ENCODE measurements at regions not wholly inside any gene's neighbourhood (a gene's known extent, or its start where the extent isn't known, plus 50 kb on each side); places are given as distances from the start of the nearest gene placed in this dataset.
A peak's percentile ranks its signal among the peaks of the same experiment; 100 is the strongest.

DNA sequence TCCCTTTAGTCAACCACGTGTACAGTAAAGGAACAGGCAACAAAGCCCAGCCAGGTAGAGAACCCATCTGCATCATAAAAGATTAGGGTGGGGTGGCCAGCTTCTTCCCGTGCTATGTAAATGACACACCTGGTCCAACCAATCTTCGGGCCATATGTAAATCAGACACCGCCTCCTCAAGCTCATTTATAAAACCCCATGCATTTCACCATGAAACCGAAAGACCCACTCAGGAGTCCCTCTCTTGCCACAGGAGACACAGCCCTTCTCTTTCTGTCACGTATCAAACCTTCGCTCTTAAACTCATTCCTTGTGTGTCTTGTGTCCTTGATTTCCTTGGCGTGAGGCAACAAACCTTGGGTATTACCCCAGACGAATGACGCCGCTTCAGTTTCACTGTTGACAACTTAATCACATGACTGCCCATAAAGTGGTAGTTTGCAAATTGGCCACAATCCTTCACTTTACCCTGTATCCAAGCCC is 59.8 kb upstream of the TBPL2 start:
- DNase-seq (ENCODE audit: low read depth, low spot score), result no peak

DNA sequence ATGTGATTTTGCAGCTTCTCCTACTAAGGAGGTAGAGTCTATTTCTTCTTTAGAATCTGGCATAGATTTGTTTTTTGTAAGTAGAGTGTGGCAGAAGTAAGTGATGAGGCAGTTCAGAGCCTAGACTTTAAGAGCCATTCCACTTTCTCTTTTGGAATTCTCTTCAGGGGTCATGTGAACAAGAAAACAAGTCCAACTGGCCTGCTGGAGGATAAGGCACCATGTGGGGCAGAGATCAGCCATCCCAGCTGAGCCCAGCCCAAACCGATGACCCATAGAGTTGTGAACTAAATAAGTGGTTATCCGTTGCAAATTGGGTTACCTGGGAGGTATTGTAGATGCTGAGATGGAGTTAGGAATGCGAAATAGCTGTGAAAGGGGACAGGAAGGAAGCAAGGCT is 60.3 kb upstream of the TBPL2 start:
- DNase-seq (ENCODE audit: low read depth, low spot score), result no peak

DNA sequence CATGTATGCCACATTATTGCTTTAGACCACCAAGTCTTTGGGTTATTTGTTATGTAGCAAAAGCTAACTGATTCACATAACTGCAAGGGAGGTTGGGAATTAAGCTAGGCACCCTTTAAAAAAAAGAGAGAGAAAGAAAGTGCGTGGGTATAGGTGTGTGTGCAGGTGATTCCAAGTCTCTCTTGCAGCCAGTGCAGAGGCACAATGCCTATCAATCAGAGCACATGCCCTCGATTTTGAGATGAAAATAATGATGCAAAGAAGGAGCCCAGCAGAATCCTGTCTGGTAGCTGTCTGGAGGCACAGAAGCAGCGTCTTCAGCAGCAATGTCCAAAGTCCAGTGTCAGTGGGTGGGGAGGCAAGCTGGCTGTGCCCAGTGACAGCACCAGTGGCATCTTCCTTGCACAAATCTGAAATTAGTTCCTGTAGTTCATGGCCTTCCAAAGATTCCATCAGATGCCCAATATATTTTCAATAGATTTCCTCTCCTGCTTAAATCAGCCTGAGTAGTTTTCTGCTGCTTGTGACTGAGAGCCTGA is 62.4 kb upstream of the TBPL2 start:
- DNase-seq (ENCODE audit: low read depth, low spot score), result no peak

DNA sequence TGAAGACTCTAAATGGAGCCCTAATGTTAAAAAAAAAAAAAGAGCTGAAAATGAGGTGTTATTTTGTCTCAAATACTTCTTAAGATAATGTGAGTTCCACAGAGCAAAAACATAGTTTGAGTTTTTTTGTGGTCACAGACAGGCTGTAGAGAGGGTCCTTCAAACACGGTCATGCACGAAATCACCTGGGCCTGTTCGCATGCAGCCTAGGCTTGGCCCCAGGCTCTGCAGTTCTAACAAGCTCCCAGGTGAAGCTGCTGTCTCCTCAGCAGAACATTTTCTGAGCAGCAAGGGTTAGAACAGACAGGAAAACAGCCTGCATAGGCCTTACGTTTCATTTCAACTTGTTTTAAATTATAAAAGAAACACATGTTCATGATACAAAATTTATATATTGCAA is 65.4 kb upstream of the TBPL2 start:
- no peak for DNase-seq (ENCODE audit: low read depth, low spot score)

DNA sequence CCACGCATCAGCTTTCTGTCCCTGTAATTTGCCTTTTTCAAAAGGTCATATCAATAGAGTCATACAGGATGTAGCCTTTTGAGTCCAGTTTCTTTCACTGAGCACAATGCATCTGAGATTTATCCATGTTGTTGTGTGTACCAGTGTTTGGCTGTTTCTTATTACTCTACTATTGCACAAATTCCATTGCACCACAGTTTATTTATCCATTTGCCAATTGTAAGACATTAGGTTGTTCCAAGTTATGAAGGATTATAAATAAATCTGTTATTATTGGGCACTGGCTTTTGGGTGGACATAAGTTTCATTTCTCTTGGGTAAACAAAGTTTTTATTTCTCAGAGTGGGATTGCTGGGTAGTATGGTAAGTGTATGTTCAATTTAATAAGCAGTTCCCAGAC is 68.3 kb upstream of the TBPL2 start:
- DNase-seq (ENCODE audit: low read depth, low spot score), result no peak

DNA sequence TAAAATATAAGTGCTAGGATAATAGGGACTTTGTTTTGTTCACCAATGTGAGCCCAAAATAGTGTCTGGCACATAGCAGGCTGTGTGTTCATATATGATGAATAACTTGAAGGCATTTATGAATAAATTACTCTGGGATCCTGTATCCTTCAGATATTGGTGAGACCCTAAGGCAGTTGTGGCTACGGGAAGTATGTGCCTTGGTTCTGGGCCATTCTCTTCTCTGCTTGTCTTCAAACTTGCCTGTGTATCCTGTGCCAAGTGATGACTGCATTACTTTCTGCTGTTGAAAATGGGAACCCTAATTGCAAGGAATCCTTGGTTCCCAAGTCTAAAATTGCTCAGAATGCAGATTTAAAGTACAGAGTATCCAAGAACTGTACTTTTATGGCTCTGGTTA is 67.6 kb upstream of the KTN1 start:
- peak; percentile 74 for DNase-seq (ENCODE audit: low read depth, low spot score)

DNA sequence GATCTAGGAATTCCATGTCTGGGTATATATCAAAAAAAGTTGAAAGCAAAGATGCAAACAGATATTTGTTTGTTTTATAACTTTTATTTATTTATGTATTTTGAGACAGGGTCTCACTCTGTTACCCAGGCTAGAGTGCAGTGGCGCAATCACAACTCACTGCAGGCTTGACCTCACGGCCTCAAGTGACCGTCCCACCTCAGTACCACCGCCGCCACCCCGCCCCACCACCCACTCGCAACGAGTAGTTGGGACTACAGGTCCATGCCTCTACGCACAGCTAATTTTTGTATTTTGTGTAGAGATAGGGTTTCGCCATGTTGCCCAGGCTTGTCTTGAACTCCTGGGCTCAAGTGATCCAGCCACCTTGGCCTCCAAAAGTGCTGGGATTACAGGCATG is 66.5 kb upstream of the KTN1 start:
- DNase-seq (ENCODE audit: low read depth, low spot score), result no peak

DNA sequence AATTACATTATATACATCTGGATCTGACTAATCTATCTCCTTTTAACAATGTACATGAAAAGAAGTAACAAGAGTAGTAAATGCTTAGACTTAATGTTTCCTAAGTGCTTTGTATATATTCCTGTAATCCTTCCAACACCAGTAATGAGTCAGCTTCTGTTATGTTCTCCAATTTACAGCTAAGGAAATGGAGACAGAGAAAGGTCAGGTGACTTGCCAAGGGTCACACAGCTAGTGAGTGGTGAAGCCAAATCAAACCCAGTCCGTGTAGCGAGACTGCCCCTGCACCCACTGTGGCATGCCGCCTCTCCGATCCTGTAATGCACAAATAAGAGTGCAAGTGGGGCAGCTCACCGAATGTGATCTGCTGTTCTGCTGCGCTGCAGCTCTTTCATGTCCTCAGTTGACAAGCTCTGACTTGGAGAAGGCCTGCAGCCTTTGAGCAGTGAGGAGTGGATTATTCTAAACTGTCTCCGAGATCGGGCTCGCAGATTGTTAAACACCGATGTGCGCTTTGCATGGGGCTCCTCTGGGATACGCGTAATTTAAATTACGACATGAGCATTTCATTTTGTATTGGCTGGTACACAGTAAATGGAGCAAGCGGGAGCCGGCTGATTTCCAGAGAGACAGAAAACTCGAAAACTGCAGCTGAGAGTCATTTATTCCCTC is 65.1 kb upstream of the KTN1 start:
- peak; percentile 81 for DNase-seq (ENCODE audit: low read depth, low spot score)

DNA sequence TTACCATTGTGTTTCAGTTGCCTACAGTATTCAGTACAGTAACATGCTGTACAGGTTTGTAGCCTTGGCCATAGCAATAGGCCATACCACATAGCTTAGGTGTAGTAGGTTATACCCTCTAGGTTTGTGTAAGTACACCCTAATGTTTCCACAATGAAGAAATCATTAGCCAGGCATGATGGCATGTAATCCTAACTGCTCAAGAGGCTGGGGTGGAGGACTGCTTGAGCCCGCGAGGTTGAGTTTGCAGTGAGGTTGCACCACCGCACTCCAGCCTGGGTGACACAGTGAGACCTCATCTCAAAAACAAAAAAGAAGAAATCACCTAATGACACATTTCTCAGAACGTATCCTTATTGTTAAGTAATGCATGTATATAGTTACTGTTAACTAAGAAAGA is 63.2 kb upstream of the KTN1 start:
- no peak for DNase-seq (ENCODE audit: low read depth, low spot score)

DNA sequence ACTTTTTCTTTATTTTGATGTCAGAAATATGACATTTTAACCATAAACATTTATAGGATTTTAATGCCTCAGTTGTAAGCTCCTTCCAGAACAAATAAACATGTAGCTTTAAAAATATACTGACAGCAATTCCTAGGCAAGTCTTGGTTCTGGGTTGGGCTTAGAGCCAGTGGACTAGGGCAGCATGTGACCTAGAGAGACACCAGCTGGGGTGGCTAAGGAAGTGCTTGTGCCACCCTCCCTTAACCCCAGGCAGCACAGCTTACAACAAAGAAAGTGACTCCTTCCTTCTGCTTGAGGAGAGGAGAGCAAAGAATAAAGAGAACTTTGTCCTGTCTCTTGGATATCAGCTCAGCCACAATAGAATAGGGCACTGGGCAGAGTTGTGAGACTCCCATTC is 61.6 kb upstream of the KTN1 start:
- DNase-seq (ENCODE audit: low read depth, low spot score), result no peak

DNA sequence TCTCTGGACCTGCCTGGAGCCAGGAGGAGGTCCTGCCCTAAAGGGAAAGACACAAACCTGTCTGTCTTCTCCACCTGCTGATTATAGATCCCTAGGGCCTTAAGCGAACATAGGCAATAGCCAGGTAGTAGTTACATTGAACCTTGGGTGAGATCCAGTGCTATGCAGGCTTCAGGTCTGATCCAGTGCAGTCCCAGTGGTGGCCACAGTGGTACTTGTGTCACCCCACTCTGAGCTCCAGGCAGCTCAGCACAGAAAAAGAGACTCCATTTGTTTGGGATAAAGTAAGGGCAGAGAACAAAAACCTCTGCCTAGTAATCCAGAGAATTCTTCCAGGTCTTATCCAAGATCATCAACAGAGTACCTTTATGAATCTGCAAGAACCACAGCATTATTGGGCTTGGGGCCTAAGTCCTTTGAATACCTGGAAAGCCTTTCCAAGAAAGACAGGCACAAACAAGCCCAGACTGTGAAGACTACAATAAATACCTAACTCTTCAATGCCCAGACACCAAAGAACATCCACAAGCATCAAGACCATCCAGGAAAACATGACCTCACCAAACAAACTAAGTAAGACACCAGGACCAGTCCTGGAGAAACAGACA is 60.4 kb upstream of the KTN1 start:
- no peak for DNase-seq (ENCODE audit: low read depth, low spot score)

DNA sequence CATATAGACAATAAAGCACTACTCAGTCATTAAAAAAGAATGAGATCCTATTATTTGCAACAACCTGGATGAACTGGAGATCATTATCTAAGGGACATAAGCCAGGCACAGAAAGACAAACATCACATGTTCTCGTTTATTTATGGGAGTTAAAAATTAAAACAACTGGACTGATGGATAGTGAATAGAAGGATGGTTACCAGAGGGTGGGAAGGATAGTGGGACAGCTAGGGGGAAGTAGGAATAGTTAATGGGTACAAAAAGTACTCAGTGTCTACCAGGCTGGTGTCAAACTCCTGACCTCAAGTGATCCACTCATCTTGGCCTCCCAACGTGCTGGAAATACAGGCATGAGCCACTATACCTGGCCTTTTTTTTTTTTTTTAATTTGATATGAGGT is 56.7 kb upstream of the KTN1 start:
- DNase-seq (ENCODE audit: low read depth, low spot score), result no peak
